ENCODE measurements at regions not wholly inside any gene's neighbourhood (a gene's known extent, or its start where the extent isn't known, plus 50 kb on each side); places are given as distances from the start of the nearest gene placed in this dataset.

GRCh38 chr1:25137521-25138395 is 94.5 kb downstream of the SYF2 start:
- POLR2A ChIA-PET = no interaction called here
- WGBS (ENCODE audit: low lambda C conversion rate) = 82% methylated on average over 2 of the region's 2 CpGs

More at GRCh38 chr1:25137521-25138395, 94.5 kb downstream of the SYF2 start:
- no peak overlapping the region for H3K4me3 ChIP-seq (replicated peaks in 1 of 3; ENCODE audit: insufficient read depth in 1 of 3, low read depth in 2 of 3, low read length in 3 of 3)
- FAIRE-seq (no peak), DNase-seq (ENCODE audit: low spot score) (no peak), ATAC-seq (no peak)
- BruUV-seq (replicated peaks) = no TSS peak
- H3K4me2 ChIP-seq (ENCODE audit: low read depth, low read length) = no peak overlapping the region
- H3K9ac ChIP-seq (ENCODE audit: insufficient read depth, low read depth, low read length) = no peak overlapping the region
- TF ChIP-seq ZNF44 (CRISPR knock-in tag; IDR thresholded peaks at IDR 0.05) (no peak), ZNF629 (CRISPR knock-in tag; conservative IDR thresholded peaks at IDR 0.05) (peak; percentile 81), ZNF256 (CRISPR knock-in tag; conservative IDR thresholded peaks at IDR 0.05) (no peak), IRF2 (CRISPR knock-in tag; IDR thresholded peaks at IDR 0.05) (no peak), ZNF883 (CRISPR knock-in tag; IDR thresholded peaks at IDR 0.05; ENCODE audit: not compliant biosample characterization) (no peak), CHCHD3 (CRISPR knock-in tag; IDR thresholded peaks at IDR 0.05) (no peak), ZNF543 (CRISPR knock-in tag; IDR thresholded peaks at IDR 0.05) (no peak), DNMT3B (CRISPR knock-in tag; conservative IDR thresholded peaks at IDR 0.05) (no peak), HNRNPLL (IDR thresholded peaks at IDR 0.05; ENCODE audit: low read depth, low read length, poor library complexity, severe bottlenecking) (no peak), CREB1 (IDR thresholded peaks at IDR 0.05) (peak; percentile 53; the same call in 1 of the 2 replicates), CREB1 (CRISPR knock-in tag; IDR thresholded peaks at IDR 0.05) (no peak), ZNF572 (CRISPR knock-in tag; IDR thresholded peaks at IDR 0.05) (peak; percentile 41; the same call in 1 of the 2 replicates), ZNF678 (CRISPR knock-in tag; IDR thresholded peaks at IDR 0.05) (no peak), ZNF616 (CRISPR knock-in tag; IDR thresholded peaks at IDR 0.05; ENCODE audit: low read depth) (no peak), ZNF136 (CRISPR knock-in tag; IDR thresholded peaks at IDR 0.05; ENCODE audit: low read depth) (no peak), IRF1 (CRISPR knock-in tag; IDR thresholded peaks at IDR 0.05; ENCODE audit: low read depth) (no peak), ZNF850 (CRISPR knock-in tag; conservative IDR thresholded peaks at IDR 0.05) (no peak), ZNF703 (CRISPR knock-in tag; IDR thresholded peaks at IDR 0.05; ENCODE audit: borderline replicate concordance) (no peak), ZNF225 (CRISPR knock-in tag; IDR thresholded peaks at IDR 0.05) (no peak), ZSCAN30 (CRISPR knock-in tag; IDR thresholded peaks at IDR 0.05) (no peak)
- no peaks in the 10 kb centered on the region for H3K36me3 ChIP-seq (replicated peaks in 1 of 2; ENCODE audit: control insufficient read depth in 1 of 2, insufficient read depth in 2 of 2, low read length in 2 of 2)
- in situ Hi-C loops (cut with HindIII; ENCODE audit: extremely low pct_ligation_motif_present, low pct_unique_long_range_greater_than_20kb) (no loop called here), intact Hi-C loops (cut with micrococcal nuclease; ENCODE audit: unreplicated experiment) (no loop called here)
- no peaks in the 10 kb centered on the region for H4K20me1 ChIP-seq (ENCODE audit: insufficient read depth, low read length)
- no peak overlapping the region for H3K27ac ChIP-seq (ENCODE audit: extremely low read length, insufficient read depth, low read length)
- peaks cover 49% of the 10 kb centered on the region for H3K4me1 ChIP-seq (ENCODE audit: insufficient read depth, low read length)
- H3K9me3 ChIP-seq (ENCODE audit: low read length) = no peaks in the 10 kb centered on the region
- CTCF ChIA-PET (ENCODE audit: low intra/inter-chr PET ratio, low total read pairs) = no interaction called here
- no peak overlapping the region for H2AFZ ChIP-seq (ENCODE audit: low read length)
- H3K79me2 ChIP-seq (ENCODE audit: insufficient read depth, low read length) = no peaks in the 10 kb centered on the region
- no peaks in the 10 kb centered on the region for H3K27me3 ChIP-seq (ENCODE audit: control insufficient read depth in 1 of 2, insufficient read depth in 2 of 2, low read length in 2 of 2)

All from HepG2 (cell line).